SH-SY5Y (cell line): ENCODE measurements at regions not wholly inside any gene's neighbourhood (a gene's known extent, or its start where the extent isn't known, plus 50 kb on each side); places are given as distances from the start of the nearest gene placed in this dataset.

Experiments used
- GATA2 ChIP-seq: IDR thresholded peaks from 2 replicates; pipeline ENCODE4 v1.6.1; 2011; ENCODE audit warnings: mild to moderate bottlenecking, low read depth, low read length
- GATA3 ChIP-seq: IDR thresholded peaks from 2 replicates; pipeline ENCODE4 v1.6.1; 2011; ENCODE audit warnings: low read depth, mild to moderate bottlenecking, low read length, moderate library complexity

- TF ChIP-seq GATA2: no peak
- TF ChIP-seq GATA3: no peak
Observed at GRCh38 chr1:90821788-90822359, 104.8 kb upstream of the BARHL2 start.
